GM18517 (cell line): ENCODE measurements at regions not wholly inside any gene's neighbourhood (a gene's known extent, or its start where the extent isn't known, plus 50 kb on each side); places are given as distances from the start of the nearest gene placed in this dataset.
"Not testable (repeated sequence)": the region's sequence is repeated elsewhere in the genome, so short reads cannot be mapped to it uniquely, and the experiment has no call there.

Experiments
- ATAC-seq: cut with Tn5 transposase; IDR thresholded peaks from one replicate; pipeline ENCODE4 v1.9.1; 2021; ENCODE audit warnings: mild to moderate bottlenecking, moderate library complexity; ENCODE audit not compliant: unreplicated experiment

DNA sequence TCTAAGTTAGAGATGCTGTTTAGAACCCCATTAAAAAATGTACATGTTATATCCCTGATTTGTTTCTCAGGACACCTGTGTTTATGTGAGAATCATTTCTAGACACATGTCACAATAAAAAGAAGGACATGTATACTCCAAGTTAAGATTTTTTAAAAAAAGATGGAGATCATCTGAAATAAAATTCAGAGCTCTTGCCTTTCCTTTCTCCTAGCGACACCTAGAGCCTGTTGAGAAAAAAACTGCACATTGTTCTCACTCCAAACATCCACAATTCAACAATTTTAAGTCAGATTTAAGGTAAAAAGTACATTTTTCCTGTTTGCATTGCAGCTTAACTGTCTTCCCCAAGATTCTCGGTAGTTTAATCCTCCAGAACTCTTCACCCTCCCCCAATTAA lies 171.8 kb downstream of the ATP6V0E2 start:
- ATAC-seq: not testable (repeated sequence)

DNA sequence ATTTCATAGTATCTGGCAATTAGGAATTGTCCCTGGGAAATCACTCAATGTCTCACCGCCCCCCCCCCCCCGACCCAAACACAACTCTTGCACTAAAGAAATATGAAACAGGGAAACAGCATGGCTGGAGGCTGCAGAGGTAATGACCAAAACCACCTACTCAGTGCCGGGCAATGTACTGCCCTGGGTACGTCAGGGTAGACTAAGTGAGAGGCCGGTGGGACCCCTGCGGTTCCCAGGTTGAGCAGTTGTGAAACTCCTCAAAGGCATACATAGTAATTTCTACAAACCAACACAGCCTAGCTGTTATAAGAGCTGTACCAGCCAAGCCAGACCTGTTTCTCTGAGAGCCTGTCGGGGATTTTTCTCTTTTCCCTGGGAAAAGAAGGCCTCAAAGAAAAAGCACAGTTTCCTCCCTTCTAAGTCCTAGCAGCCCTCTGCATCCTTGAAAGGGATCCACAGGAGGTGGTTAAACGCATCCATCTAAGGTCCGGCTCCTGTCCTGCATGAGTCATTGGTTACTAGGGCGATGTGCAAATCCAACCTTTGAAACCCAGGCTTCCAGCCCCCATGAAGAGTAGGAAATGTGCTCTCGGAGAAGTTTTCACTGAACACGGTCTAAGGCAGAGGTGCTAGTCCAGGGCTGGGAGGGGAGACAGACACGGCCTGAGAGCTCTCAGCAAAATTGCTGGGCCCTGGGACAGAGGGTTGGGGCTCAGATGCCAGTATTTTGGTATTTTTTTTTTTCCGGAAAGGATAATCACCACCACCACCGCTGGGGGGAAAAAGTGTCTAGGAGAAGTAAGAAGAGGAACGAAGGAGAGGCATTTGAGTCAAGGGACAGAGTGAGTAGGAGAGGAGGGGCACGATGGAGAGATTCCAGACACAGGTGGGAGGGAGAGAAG lies 172.8 kb downstream of the ATP6V0E2 start:
- ATAC-seq: not testable (repeated sequence)

DNA sequence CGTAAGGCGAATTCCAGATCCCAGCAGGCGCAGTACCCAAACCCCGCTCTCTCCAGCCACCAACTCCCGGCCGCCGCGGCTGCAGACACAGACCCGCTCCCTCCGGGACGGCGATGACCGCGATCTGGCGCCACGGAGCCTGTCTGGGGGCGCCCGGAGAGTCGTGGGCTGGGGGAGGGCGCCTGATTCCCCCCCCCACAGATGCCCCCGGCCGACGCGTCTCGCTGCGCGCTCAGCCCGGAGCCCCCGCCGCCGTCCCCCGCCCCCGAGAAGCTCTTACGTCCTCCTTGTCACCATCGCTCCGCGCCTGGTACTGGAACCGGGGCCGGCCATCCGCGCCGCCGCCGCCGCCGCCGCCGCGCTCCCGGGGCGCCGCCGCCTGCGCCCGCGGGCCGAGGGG lies 173.6 kb downstream of the ATP6V0E2 start:
- not testable (repeated sequence) for ATAC-seq

DNA sequence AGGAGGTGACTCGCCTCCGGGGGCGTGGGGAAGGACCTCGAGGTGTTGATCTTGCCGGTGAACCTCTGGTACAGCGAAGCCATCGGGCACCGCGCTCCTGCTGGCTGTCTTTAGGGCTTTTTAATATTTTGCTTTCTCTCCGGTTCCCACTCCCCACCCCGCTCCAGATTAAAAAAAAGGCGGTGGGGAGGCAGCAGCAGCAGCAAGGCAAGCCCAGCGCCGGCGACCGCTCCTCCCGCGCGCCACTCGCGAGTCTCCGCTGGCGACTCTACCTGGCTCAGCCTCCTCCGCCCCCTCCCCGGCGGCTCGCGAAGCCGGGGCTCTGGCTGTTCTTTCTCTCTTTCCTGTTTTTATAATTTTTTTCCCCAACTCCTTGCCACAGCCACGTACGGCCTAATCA lies 174.0 kb downstream of the ATP6V0E2 start:
- ATAC-seq: not testable (repeated sequence)

DNA sequence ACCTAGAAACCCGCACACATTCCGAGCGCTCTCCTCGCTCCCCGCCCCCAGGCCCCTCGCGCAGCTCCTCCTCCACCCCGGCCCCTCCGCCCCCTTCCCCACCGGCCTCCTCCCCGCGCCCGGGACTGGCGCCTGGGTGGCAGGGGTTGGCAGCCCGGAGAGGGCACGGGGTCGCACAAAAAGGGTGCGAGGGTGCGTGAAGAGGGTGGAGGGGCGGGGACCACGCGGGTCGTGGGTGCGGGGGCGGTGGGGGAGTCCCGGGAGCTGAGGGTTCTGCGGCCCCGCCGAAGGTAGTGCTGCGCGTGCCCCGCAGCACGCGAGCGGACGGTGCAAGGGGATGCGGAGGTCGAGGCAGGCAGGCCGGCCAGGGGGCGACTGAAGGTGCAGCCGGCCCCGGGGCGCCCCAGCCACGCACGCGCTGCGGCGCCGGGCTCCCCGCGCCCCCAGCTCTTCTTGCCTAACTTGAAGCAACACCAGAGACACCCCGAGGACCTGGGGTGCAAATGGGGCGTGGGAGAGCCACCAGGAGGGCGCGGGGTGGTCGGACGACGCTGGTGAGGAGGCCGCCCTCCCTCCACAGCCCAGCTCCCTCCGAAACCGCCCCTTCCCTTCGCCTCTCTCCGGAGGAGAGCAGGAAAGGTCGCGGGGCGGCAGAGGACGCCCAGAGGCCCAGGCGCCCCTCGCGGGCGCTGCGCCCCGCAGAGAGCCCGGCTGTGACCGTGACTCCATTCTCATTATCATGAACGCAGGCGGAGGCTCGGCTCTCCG lies 174.7 kb downstream of the ATP6V0E2 start:
- ATAC-seq: not testable (repeated sequence)

DNA sequence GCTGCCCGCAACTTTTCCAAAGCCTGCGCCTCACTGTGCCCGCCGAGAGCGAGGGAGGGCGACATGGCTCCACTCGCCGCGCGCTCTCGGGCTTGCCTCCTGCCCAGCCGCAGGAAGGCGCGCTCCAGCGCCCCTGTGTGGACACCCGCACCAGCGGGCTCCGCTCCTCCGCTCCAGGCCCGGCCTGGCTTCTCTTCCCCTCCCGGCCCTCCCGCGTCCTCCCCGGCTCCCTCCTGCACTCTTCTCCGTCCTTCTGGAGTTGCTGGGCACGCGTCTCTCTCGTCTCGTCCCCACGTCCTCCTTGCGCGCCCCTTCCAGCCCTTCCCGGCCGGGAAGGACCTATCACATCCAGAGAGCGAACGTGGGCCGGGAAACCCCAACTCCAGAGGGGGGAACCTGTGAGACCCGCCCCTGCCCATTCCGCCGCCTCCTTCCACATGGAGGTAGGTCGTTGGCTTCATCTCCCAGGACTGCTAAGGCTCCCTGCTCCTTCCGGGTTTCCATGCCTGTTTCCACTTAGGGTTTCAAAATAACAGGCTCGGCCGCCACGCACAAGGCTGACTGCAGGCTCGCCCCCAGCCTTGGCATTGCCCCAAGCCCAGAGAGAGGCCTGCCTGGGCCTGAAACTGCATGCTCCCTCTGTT lies 175.4 kb downstream of the ATP6V0E2 start:
- not testable (repeated sequence) for ATAC-seq

DNA sequence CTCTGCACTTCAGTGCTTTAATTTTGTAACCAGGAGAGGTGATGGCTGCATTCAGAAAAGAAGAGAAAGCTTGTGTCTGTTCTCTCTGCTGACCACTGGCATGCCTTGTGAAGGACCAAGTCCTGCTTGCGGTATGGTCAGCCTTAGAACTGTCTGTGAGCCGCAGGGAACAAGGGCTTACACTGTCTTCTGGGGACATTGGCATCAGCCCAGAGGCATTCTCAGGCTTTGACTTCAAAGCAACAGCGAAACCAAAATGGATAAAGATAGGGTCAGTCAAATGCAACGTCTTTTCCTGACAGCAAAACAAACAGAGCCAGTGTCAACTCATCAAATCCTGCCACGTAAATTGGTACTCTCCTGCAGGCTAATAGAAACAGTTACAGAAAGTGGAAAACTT lies 179.6 kb downstream of the ATP6V0E2 start:
- not testable (repeated sequence) for ATAC-seq

DNA sequence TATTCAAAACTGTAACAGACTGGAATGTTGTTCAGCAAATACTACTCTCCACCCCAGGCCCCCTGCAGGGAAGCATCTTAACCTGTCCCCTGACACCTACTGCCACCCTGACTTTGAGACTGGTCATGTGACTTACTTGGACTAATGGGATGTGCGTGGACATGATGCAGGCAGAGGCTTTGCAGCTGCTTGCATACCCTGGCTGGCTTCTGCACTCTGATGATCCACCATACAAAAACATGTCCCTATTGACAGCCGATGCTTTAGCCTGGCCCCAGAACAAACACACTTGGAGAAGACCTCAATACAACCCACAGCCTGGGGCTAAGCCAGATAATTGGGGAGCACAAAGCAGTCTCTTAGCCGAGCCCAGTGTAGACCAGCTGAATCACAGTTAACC lies 180.5 kb downstream of the ATP6V0E2 start:
- not testable (repeated sequence) for ATAC-seq

DNA sequence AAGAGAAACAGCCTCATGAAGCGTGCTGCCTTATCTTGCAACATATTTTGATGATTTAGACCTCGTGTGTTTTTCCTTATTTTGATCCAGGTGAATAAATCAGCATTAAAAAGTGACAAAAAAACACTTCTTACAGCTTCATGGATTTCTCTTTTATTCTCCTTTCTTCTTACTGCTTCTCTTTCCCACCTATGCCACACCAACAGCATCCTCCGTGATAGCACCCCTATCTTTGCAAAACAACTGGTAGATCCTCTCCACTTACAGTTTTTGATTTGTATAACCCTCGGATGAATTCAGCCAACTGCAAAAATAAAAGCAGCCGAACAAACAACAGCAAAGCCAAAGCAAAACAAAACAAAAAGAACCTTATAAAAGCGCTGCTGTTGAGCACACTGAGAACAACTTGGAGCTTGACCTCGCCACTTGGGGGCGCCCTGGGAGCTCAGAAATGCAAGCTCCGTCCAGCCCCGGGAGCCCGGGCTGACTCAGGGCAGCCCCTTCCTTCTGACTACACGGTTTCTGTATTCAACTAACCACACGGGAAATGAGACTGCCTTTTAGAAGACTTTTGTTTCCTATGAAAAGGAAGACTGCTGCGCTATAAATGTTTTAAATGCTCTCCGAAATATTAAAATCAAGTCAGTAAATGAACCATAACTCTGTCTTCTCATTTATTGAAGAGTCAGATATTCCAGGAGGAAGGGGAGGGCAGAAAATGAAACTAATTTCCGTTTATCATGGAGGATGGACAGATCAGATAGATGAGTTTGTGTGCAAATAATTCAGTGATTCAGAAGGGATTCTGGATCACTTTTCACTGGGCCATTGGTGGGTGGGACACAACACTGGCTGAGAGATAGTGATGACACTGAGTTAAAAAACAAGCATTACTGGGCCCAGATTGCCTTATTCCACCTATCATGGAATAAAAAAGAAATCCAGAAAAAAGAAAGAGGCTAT lies 186.8 kb downstream of the ATP6V0E2 start:
- peak; percentile 93 for ATAC-seq

DNA sequence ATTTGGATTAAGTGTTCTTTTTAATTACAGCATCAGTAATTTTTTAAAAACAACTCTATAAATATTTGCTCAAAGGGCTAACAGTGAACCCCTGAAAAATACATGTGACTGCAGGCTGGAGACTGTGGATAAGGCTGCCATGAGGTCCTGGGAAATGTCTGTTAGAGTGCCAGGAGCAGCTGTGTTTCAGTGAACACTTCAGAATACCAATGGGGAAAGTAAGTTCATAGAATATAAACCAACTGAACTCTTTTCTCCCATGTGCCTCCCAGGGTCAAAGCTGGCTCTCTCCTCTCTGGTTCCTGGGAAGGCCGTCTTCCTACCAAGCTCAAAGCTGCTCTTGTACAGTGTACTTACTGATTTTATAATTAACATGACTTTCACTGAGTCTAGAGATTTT lies 189.4 kb downstream of the ATP6V0E2 start:
- not testable (repeated sequence) for ATAC-seq

DNA sequence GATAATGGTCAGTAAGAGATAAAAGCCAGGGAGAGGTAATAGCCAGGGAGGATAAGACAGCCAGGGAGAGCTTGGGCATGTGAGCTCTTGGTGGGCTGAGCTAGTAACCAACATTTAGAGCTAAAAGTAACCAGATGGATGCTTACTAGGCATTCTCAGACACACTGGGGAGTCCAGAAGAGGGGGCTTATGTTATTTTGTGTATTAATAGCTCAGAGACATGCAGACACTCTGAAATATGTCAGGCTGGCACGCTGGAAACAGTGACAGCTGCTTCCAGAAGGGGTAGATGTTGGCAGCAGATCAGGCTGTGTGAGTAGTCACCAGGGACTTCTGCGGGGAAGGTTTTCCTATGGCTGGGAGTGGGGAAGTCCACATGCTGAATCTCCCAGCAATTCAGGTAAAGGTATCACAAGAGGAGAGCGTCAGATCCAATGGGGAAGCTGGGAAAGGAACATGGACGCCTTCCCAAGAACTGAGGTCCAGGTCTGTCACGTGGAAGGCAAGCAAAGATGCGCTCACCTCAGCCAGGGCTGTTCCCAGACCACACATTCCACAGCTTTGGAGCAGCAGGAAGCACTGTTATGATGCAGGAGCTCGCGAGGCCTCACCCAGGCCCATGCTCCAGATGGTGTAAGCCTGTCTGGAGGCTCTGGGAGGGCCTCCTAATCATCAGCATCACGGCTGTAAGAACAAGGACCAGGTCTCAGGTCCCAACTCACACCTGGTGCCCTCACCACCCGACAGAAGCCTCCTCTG lies 196.0 kb downstream of the ATP6V0E2 start:
- ATAC-seq: not testable (repeated sequence)

DNA sequence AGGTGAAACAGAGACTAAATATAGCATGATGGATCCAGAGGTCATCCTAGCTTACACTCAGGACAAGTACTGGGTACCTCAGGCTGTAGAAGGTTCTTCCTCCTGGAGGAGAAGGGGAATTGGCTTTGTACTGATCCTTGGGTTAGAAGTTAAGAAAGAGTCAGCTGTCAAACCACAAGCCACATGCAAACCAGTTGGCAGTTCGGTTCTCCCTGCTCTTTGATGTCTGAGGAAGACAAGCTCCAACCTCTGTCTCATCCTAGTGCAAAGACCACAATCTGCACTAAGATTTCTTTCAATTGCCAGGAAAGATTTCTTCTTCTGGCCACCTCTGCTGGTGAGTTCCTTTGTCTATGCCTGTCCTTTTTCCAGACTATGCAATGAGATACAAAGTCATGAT lies 203.8 kb downstream of the ATP6V0E2 start:
- ATAC-seq: not testable (repeated sequence)

DNA sequence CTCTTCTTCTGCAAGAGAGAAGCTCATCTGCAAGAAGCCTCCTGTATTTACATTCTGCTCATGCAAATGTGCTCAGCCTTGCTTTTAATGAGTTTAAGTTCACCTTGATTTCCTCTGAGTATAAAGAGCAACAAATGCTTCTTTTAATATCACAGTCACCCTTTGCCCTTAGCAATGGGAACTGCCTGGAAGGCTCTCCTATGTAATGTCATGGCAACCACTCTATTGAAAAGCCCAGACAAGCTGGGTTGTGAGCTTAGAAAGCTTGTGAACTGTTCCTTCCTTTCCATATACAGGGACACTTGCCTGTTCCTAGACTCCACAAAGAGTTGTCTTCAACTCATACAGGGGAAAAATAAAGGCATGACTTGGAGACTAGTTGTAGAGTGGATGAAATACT lies 208.1 kb downstream of the ATP6V0E2 start:
- ATAC-seq: not testable (repeated sequence)

DNA sequence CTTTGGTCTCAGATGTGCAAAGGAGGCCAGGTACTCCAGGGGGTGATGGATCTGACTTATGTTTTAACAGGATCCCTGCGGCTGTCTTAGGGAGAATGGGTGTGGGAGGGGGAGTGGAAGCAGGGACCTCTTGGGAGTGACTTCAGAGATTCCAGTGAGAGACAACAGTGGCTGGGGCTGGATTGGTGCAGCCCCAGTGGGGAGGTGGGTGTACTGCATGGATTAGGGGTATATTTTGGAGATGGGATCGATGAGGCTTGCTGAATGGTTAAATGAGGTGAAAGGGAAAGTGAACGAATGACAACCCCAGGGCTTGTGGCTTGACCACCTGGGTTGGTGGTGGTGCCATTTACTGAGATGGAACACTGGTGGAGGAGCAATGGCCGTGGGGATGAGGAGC lies 211.0 kb downstream of the ATP6V0E2 start:
- ATAC-seq: not testable (repeated sequence)

DNA sequence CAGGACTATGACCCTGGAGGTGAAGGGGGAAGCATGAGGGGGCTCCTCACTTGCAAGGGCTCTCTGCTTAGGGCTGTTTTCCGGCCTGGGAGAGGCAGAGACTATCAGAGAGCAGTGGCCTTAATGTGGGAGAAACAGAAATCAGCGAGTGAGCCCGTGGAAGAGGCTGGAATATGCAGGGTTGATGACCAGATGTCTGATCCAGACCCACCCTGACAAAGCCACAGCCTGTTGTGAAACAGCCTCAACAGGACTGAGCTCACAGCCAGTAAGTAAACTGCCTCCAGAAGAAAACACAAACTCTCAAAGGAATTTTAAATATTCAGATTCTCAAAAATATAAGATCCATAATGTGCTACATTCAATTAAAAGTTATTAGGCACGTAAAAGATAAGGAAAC lies 213.7 kb downstream of the ATP6V0E2 start:
- not testable (repeated sequence) for ATAC-seq

DNA sequence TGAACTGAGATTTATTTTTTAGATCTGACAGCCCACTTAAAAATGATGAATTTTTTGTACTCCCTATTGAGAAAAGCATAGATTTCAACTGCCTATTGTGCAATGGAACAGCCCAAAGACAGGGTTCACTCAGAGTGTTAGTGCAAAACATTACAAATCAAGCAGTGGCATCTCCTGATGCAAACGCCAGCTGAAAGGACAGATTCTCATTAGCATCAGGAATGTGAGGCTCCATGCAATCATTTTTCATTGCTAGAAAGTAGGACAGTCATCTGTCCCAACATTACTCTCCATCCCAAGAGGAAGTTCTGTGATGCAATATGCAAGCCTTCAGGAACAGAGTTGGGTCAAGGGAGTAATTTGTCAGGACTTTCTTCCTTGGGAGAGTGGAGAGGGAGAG lies 215.4 kb downstream of the ATP6V0E2 start:
- not testable (repeated sequence) for ATAC-seq

DNA sequence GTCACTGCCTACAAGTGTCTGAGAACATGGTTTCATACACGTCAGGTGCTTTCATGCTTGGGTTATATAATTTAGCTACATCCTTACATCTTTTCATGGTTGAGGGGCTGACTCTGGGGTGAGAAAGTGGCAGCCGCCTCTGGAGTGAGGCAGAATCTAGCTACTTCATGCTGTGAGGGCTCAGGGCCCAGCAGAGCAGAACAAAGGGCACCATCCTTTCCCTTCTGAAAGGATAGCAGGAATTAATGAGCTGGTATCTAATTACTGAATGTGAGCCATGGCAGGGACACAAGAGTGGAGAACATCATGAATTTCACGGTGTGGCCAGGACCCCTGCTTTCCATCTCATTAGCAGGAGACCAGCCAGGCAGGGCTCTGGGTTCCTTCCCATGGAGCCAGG lies 217.0 kb downstream of the ATP6V0E2 start:
- not testable (repeated sequence) for ATAC-seq

DNA sequence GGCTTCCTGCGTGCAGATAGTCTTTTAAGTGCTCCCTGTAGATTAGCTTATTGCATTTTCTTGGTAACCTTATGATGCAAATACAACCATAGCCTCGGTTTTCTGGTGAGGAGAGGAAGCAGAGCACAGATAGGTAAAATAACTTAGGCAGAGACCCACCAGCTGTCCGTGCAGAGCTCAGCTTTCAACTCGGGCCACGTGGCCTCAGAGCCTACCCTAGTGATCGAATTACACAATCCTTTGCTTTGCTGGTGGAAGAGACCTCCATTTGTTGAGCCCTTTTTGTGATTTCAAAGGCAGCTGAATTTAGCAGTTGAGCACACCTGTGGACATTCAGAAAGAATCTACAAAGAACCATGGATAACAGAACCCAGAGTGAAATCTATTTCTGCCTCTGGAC lies 220.1 kb downstream of the ATP6V0E2 start:
- not testable (repeated sequence) for ATAC-seq

DNA sequence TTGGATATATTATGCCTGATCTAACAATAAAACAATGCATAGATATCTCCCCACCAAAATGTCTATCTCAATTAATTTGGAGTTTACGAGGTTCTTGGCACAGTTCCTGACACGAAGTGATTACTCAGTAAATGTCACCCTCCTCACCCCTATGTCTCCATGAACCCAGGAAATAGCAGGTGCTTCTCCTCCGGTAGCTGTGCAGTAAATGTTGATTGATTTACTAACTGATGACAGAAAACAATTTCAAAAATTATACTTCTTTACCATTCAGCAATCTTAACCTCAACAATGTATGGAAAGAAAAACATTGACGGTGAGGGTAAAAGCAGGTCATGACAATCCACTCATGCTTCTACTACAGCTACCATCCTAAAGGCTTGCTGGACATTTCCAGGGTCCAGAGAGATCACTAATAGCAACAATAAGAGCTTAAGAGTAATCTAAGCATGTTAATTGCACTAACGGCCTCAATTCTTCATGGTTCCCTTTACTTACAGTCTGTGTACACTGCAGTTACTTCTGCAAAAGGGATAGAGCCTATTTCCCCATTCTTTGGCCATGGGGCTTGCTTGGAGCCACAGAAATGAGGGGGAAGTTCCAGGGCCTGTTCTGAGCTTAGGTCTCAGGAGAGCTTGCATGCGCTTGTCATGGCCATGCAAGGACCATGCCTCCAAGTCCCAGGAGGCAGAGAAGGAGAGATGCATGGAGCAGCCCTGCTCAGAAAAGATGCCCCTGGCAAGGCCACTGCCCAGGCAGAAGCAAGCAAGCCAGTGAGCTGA lies 222.6 kb downstream of the ATP6V0E2 start:
- ATAC-seq: not testable (repeated sequence)
